AG04449 (cell line): ENCODE measurements at regions not wholly inside any gene's neighbourhood (a gene's known extent, or its start where the extent isn't known, plus 50 kb on each side); places are given as distances from the start of the nearest gene placed in this dataset.
A peak's percentile ranks its signal among the peaks of the same experiment; 100 is the strongest.

Source experiments
- CTCF ChIA-PET: fragments of 350-600 bp; formaldehyde crosslinking; extraction: SDS; loops from one replicate; lab custom pipeline; 2021; ENCODE audit warnings: antibody characterized with exemption; lab: Yijun Ruan, JAX
- POLR2A ChIA-PET: fragments of 400-600, 350-600 bp; formaldehyde crosslinking; extraction: SDS; loops from one replicate; lab custom pipeline; 2020; ENCODE audit warnings: antibody characterized with exemption, inconsistent platforms; lab: Yijun Ruan, JAX
- DNase-seq: peaks from one replicate; pipeline ENCODE4 v3.0.0-alpha.2; 2010; ENCODE audit warnings: low read depth, low spot score
- H3K4me3 ChIP-seq: 2 replicates; pipeline ENCODE4 v1.5.1; 2011; ENCODE audit warnings: low read depth, mild to moderate bottlenecking, control low read depth, low read length
- CTCF ChIP-seq: IDR thresholded peaks from one replicate; pipeline ENCODE4 v1.5.1; 2011; ENCODE audit warnings: mild to moderate bottlenecking, moderate library complexity, low read length, control low read depth, inconsistent platforms; ENCODE audit not compliant: insufficient read depth; ENCODE audit errors: missing control alignments

DNA sequence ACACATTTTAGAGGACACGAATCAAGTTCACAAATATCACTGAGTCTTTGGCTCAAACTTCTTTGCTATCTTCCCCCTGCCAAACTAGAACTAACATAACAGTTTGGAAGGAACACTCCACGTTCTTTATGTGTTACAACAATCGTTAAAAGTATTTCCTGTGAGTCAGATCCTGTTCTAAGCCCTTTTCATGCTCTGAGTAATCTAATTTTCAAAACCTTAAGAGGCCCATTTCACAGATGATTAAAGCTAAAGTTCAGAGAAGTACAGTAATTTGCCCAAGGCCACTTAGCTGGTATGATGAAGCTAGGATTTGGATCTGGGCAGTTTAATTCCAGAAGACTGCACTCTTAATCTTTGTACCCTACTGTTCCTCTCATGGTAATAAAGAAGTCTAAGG is 854.4 kb upstream of the INTU start:
- no peak for DNase-seq
- CTCF ChIA-PET: interaction anchor here (1.6 kb wide), 1 partner anchor 173 kb away, joined by 3 read pairs; no protein-coding TSS in a partner anchor
- POLR2A ChIA-PET: no interaction called here
- TF ChIP-seq CTCF: no peak
- no peak overlapping the region for H3K4me3 ChIP-seq

- DNase-seq: no peak
- CTCF ChIA-PET: interaction anchor here (1.6 kb wide), 1 partner anchor 174 kb away, joined by 3 read pairs; no protein-coding TSS in a partner anchor
- no peak for TF ChIP-seq CTCF
- POLR2A ChIA-PET: no interaction called here
- H3K4me3 ChIP-seq: no peak overlapping the region
Observed at GRCh38 chr4:126779001-126779400, 853.8 kb upstream of the INTU start.

- no peak for DNase-seq
- ChIA-PET POLR2A (no interaction called here), CTCF (interaction anchor here (1.0 to 1.6 kb wide), 2 partner anchors 11 to 175 kb away, joined by 3 read pairs; no protein-coding TSS in a partner anchor)
- TF ChIP-seq CTCF: no peak
- H3K4me3 ChIP-seq: no peak overlapping the region
Observed at GRCh38 chr4:126779436-126780166, 853.2 kb upstream of the INTU start.

- ChIA-PET CTCF (no interaction called here), POLR2A (no interaction called here)
- DNase-seq: no peak
- H3K4me3 ChIP-seq: no peak overlapping the region
- TF ChIP-seq CTCF: no peak
Observed at GRCh38 chr4:126783191-126783590, 849.6 kb upstream of the INTU start.

DNA sequence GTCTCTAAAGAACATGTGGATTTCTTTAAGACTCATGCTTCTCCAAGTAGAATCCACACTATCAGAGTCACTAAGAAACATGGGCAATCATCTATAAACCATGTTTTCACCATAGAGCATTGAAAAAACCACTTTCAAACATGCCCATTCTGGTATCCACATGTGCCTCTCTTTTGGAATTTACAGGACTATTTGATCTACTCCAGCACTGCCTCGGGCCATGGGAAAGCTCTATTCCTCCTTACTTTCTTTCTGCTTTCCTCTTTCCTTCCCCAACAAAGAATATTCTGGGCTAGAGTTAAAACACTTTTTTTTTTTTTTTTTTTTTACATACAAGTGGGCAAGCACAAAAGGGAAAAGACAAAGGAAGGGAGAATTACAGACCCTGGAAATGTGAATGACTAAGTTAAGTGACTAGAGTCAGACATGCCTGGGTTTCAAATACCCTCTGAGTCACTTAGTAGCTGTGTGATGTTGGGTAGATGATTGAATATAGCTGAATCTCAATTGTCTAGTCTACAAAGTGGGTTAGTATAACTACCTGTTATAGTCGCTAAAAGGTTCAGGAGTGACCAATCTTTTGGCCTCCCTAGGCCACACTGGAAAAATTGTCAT is 847.7 kb upstream of the INTU start:
- ChIA-PET CTCF (no interaction called here), POLR2A (no interaction called here)
- no peak for DNase-seq
- H3K4me3 ChIP-seq: no peak overlapping the region
- TF ChIP-seq CTCF: no peak

DNA sequence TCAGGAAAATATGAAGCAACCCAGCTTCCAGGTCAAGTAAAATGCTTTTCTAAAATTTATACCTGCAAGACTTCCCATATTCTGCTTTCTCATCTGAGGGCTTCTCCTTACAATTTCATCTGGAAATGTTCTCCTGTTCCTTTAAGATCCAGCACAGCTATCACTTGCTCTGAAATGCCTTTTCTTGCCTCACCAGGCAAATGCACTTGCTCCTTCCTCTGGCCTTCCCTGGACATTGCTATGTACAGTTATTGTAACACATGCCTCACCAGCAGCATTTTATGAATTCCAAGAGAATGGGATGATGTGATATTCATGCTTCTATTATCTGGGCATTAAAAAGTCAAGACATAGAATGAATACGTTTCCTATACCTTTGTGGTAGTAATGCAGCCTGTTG is 842.1 kb upstream of the INTU start:
- ChIA-PET CTCF (no interaction called here), POLR2A (no interaction called here)
- no peak overlapping the region for H3K4me3 ChIP-seq
- TF ChIP-seq CTCF: peak; percentile 2
- no peak for DNase-seq
